ENCODE measurements at regions not wholly inside any gene's neighbourhood (a gene's known extent, or its start where the extent isn't known, plus 50 kb on each side); places are given as distances from the start of the nearest gene placed in this dataset.
A peak's percentile ranks its signal among the peaks of the same experiment; 100 is the strongest.

GRCh38 chr15:70469651-70470555, 293.5 kb downstream of the UACA start:
- DNase-seq, result no peak

GRCh38 chr15:70469182-70469581, 294.2 kb downstream of the UACA start:
- DNase-seq, result no peak

GRCh38 chr15:70466895-70467529, 296.3 kb downstream of the UACA start:
- DNase-seq, result peak; percentile 61

- DNase-seq, result no peak
These were observed 297.1 kb downstream of the UACA start for GRCh38 chr15:70466305-70466704.

- no peak for DNase-seq
These were observed 297.5 kb downstream of the UACA start for GRCh38 chr15:70465812-70466211.

GRCh38 chr15:70463453-70463834, 299.9 kb downstream of the UACA start:
- no peak for DNase-seq

- DNase-seq, result no peak
These were observed 301.4 kb downstream of the UACA start for GRCh38 chr15:70461992-70462391.

- DNase-seq, result no peak
These were observed 302.3 kb downstream of the UACA start for GRCh38 chr15:70461017-70461416.

GRCh38 chr15:70459312-70459711, 304.0 kb downstream of the UACA start:
- DNase-seq, result no peak

- DNase-seq, result no peak
These were observed 309.6 kb downstream of the UACA start for GRCh38 chr15:70453766-70454165.

- DNase-seq, result no peak
These were observed 310.1 kb downstream of the UACA start for GRCh38 chr15:70453238-70453637.

- peak; percentile 41 for DNase-seq
These were observed 311.3 kb downstream of the UACA start for GRCh38 chr15:70451821-70452653.

- no peak for DNase-seq
These were observed 313.3 kb downstream of the UACA start for GRCh38 chr15:70450142-70450443.

GRCh38 chr15:70449311-70450141, 313.8 kb downstream of the UACA start:
- DNase-seq, result no peak

GRCh38 chr15:70447928-70448698, 315.2 kb downstream of the UACA start:
- DNase-seq, result peak; percentile 55

GRCh38 chr15:70447521-70447920, 315.8 kb downstream of the UACA start:
- DNase-seq, result no peak

- no peak for DNase-seq
These were observed 316.3 kb downstream of the UACA start for GRCh38 chr15:70447081-70447480.

GRCh38 chr15:70443486-70444273, 319.7 kb downstream of the UACA start:
- no peak for DNase-seq

GRCh38 chr15:70442616-70443321, 320.6 kb downstream of the UACA start:
- DNase-seq, result no peak

GRCh38 chr15:70442211-70442610, 321.1 kb downstream of the UACA start:
- no peak for DNase-seq

Measured in stimulated activated CD4-positive, alpha-beta T cell treated with anti-CD3 and anti-CD28 coated beads, Interleukin-15, amount 100 ng/mL, for 24 hours (primary cell).